ENCODE measurements at regions not wholly inside any gene's neighbourhood (a gene's known extent, or its start where the extent isn't known, plus 50 kb on each side); places are given as distances from the start of the nearest gene placed in this dataset.
"Not testable (repeated sequence)": the region's sequence is repeated elsewhere in the genome, so short reads cannot be mapped to it uniquely, and the experiment has no call there.

DNA sequence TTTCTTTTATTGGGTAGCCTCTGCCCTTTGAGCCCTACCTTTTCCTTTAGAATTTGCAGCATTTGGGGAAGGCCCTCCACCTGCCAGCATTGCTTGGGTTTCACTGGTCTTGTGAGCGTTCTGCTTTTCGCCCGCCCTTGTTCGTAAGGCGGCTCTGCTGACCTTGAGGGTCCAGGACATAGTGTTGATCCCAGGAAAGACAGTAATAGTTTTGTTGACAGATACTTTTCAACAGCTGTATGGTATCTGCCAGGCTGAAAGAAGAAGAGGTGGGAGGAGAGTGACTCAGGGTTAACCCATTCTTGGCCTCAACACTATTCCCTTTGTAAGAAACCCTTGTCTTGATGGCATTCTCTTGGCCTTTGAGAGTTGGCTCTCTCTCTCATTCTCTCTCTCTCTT is 113.4 kb upstream of the SPAG17 start:
- no peak for DNase-seq (ENCODE audit: low spot score)

- no peak for DNase-seq (ENCODE audit: low spot score)
Measured at GRCh38 chr1:118297521-118297920, 112.5 kb upstream of the SPAG17 start.

DNA sequence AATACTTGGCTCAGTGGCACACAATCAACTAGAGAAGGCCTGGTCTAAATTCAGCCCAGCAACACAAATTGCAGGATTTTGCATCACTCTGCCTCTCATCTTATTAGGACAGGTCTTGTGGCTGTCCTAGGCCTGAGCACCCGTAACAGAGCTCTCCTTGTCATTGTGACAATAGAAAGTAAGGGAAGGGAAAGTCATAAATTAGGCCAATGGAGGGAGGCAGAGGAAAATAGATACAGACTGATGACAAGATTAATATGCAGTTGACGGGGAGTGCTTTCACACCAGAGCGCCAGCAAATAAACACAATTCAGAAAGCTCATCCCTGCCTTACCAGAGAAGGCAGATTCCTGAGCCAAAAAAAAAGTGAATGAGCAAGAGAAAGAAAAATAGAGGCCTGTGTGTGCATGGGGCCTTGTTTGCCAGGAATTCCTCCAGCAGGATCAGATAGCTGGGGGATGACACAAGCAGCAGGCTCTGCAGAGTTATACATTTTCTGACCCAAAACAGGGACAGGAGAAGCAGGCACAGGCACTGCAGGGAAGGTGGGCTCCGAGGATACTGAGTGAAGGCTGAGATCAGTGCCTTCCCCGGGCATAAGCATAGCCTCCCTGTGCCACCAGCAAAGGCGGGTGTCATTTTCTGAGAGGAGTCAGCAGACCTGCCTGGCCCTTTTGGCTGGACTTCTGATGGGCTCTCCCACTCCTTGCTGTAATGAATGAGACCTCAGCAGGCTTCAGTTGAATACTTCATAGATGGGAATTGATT is 110.0 kb upstream of the SPAG17 start:
- DNase-seq (ENCODE audit: low spot score): no peak

- DNase-seq (ENCODE audit: low spot score): no peak
Measured at GRCh38 chr1:118291661-118292060, 106.6 kb upstream of the SPAG17 start.

- DNase-seq (ENCODE audit: low spot score): no peak
Measured at GRCh38 chr1:118290571-118290970, 105.5 kb upstream of the SPAG17 start.

- no peak for DNase-seq (ENCODE audit: low spot score)
Measured at GRCh38 chr1:118290046-118290445, 105.0 kb upstream of the SPAG17 start.

DNA sequence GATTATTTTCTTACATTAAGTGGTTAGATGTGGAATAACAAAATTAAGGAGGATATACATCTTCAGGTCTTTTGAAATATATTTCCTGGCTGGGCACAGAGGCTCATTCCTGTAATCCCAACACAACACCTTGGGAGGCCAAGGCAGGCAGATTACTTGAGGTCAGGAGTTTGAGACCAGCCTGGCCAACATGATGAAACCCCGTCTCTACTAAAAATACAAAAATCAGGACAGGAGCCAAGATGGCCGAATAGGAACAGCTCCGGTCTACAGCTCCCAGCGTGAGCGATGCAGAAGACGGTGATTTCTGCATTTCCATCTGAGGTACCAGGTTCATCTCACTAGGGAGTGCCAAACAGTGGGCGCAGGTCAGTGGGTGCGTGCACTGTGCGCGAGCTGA is 95.6 kb upstream of the SPAG17 start:
- DNase-seq (ENCODE audit: low spot score): not testable (repeated sequence)

DNA sequence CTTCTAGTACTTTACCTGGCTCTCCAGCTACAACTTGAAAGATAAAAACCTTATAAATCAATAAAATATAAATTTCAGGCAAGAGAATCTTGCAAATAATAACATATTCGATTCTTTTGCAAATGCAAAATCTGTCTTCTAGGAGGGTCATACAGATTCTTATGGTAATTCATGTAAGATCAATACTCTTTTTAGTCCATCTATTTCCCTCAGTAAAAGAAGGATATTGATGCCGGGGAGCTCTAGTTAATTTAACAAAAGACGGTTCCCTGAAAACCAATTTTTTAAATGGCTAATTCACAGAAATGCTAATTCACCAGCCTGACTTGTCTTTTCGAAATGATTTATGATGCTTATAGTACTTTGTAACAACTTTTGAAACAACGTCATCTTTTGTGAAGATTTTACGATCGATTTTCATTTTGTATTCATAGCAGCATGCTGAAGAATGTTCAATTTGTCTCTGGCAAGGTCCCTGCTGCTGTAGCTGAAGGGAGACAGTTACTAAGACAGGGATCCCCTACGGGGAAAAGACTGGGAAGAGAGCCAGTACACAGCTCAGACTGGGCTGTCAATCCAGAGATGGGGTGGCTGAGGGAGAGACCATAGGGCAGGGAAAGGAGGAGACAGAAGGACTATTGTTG is 90.6 kb upstream of the SPAG17 start:
- DNase-seq (ENCODE audit: low spot score): no peak

GRCh38 chr1:118272884-118273283 is 87.9 kb upstream of the SPAG17 start:
- DNase-seq (ENCODE audit: low spot score): no peak

GRCh38 chr1:118271883-118272282 is 86.9 kb upstream of the SPAG17 start:
- no peak for DNase-seq (ENCODE audit: low spot score)

GRCh38 chr1:118269598-118269997 is 84.6 kb upstream of the SPAG17 start:
- DNase-seq (ENCODE audit: low spot score): no peak

DNA sequence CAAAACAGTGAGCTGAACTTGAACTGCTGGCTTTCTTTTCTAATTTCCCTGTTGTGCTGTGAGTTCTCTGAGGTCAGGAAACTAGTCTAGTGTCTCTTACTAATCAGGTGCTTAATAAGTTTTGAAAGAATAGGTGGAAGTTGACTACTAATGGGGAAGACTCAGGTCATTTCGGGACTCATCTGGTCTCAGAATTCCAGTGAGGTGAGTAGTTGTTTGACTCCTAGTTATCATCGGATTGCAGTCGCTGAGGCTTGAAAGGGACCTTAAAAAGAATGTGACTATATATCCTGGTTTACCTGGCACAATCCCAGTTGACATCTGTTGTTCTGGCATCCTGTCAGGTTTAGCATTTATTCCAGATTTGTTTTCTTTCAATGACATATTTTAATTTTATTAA is 81.4 kb upstream of the SPAG17 start:
- peak; percentile 56 for DNase-seq (ENCODE audit: low spot score)

DNA sequence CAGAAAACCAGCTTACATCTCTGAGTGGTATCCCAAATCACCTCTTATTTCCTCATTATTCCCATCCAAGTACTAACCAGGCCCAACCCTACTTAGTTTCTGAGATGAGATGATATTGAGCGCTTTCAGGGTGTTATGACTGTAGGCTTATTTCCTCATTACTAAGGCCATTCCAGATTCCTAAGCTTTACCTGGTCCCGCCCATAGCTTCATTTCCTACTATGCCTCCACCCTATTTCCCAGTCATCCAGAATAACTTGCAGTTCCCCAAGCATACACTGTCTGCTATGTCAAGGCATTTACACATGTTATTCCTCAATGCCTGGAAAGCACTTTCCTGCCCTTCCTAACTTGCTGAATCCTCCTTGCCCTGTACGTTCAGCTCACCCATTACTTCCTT is 79.3 kb upstream of the SPAG17 start:
- no peak for DNase-seq (ENCODE audit: low spot score)

DNA sequence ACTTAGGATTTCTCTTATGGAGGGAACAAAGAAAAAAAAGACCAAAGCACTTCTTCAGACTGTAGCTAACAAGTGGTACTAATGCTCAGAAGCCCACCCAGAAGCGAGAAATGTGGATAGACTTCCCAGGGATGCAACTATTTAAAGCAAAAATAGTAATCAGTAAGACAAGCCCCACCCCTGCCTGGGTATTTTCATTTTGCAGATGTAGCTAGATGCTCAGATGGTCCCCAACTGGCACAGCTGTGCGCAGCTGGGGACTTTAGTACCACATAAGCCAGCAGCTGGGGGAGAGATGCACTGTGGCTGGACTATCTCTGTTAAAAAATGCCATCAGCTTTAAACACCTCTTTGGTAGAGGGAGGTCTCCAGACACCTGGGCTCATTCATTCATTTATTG is 77.8 kb upstream of the SPAG17 start:
- no peak for DNase-seq (ENCODE audit: low spot score)

GRCh38 chr1:118258975-118259374 is 73.9 kb upstream of the SPAG17 start:
- no peak for DNase-seq (ENCODE audit: low spot score)

DNA sequence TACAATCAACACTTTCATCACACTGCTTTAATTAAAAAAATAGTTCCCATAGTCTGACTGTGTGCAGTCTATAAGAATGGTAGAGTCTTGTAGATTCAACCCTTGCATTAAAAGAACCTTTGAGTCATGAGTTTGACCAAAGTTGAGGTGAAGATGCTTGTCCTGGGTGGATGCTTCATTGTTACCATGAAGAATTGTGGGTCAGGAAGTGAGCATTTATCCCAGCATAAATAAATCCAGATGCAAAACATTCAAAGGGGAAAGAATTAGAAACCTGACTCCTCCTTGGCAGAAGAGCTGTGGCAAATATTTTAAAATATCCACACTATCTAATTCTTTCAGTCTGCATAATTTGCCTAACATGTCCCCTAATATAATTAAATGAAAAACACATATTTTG is 72.9 kb upstream of the SPAG17 start:
- no peak for DNase-seq (ENCODE audit: low spot score)

GRCh38 chr1:118254491-118255425 is 69.7 kb upstream of the SPAG17 start:
- DNase-seq (ENCODE audit: low spot score): no peak

GRCh38 chr1:118254001-118254400 is 69.0 kb upstream of the SPAG17 start:
- no peak for DNase-seq (ENCODE audit: low spot score)

DNA sequence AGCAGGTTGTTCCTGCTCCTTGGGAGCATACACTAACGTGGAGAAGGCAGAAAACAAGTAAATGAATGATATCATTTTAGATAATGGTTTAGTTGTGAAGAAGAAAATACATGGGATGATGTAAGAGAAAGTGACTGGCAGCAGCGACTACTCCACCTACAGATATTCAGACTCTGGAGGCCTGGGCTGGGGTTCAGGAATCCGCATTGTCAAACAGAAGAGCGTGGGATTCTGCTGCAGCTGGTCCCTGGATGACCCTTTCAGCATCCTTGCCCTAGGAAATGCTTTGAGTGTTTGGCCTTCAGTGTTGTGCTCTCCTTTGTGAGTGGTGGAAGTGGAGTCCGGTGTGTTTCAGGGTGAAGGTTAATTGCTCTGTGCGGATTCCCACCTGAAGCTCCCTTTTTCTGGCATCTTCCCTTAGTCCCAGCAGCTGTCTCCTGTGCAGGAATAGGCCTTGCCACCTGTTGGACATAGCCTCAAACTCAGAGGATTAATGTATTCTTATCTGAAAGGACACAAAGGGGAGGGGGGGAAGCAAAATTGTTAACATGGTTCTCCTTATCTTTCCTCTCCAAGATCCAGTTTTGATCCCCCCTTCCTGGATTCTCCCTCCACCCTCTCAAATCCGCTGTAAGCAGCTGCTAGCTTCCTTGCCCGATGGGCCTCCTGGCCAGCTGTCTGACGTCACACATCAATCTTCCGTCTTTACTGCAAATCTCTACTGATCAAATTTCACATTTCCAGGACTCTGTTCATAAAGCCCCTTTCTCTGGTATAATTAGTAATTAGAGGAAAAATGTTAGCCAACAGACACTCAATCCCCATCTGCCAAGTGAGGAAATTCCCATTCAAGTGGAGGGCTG is 68.3 kb upstream of the SPAG17 start:
- no peak for DNase-seq (ENCODE audit: low spot score)

DNA sequence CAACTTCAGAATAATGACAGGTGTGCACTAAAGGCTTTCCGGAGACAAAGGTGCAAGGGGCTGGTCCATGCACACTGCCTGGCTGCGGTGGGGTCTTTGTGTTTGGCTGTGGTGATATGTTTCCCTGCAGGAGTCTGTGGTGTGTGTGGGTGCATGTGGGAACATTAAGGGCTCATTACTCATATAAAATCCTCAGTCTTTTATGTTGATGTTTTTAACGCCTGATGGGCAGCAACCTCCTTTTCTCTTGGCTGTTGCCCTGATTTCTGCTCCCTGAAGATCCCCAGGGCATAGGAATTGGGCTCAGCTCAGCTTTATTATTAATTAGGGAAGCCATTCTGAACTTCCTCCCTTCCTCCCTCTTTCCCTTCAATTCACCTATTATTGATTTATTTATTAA is 67.6 kb upstream of the SPAG17 start:
- no peak for DNase-seq (ENCODE audit: low spot score)

DNA sequence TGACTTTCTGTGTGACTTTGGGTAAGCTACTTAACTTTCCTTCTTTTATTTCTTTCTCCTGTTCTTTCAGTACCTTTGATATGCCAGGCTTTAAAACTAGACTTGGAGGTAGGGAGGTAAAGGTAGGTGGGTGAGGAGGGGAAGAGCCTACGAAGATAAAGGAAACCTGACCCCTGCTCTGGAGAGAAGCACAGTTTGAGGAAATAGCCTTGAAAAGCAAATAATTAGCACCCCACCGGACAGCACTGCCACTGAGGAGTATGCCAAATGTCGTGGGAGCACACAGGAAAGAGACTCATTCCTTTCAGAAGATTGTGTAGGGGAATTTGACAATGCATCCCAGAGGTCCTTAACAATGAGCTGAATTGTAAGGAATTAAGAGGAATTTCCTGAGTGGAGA is 65.2 kb upstream of the SPAG17 start:
- peak; percentile 2 for DNase-seq (ENCODE audit: low spot score)

DNA sequence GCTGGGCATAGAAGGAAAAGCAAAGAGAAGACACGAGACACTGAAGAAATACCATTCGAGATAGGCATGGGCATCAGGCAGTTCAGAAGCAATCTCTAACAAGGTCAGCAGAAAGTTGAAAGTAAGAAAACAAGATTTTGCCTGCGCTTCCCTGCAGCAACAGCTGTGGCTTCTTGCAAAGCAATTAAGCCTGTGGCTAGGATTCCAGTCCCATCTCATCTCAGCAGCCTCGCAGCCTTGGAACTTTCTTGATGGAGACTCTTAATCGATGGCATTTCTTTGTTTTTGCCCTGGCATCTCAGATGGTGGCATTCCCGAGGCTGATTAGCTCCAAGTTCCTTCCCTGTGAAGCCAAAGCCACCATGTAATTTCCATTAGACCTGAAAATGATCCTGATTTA is 64.6 kb upstream of the SPAG17 start:
- DNase-seq (ENCODE audit: low spot score): no peak

All from kidney capillary endothelial cell (primary cell).